HG02571 (cell line): ENCODE measurements at regions not wholly inside any gene's neighbourhood (a gene's known extent, or its start where the extent isn't known, plus 50 kb on each side); places are given as distances from the start of the nearest gene placed in this dataset.

ENCODE experiments used
- ATAC-seq: cut with Tn5 transposase; IDR thresholded peaks from one replicate; pipeline ENCODE4 v1.9.1; 2021; ENCODE audit warnings: mild to moderate bottlenecking, moderate library complexity; ENCODE audit not compliant: unreplicated experiment

DNA sequence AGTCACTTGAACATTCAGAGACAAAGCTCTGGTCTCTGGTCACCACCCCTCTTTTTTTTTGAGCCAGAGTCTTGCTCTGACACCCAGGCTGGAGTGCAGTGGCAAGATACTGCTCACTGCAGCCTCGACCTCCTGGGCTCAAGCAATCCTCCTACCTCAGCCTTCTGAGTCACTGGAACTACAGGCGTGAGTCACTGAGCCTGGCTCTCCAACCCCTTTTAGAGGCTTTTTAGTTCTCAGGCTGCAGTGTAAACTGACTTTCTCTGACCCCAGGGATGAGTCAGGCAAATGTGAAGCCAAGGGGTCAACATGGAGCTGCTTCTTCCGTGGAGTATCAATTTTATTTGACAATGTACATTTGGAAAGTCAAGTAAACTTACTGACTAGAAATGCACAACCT is 229.2 kb downstream of the PTTG2 start:
- no peak for ATAC-seq

DNA sequence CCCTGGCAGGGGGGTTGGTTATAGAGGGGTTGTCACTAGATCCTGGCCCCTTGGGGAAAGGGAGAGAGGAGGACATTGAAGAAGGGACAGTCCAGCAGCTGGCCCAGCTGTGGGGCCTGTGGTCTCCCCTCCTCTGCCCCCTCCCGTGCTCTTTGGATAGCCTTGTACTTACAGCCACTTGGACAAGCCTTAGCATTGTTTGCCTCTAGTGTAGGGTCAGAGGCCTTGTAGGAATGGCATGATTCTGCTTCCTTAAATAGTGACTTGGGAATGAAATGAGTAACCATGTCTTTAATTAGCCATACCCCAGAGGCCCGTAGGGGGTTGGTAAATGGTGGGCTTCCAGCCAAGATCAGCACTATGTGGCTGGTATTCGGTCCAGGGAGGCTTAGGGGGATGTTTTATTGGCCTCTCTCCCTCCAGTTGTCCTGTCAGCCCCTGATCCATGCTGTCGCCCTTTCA is 230.6 kb downstream of the PTTG2 start:
- no peak for ATAC-seq

DNA sequence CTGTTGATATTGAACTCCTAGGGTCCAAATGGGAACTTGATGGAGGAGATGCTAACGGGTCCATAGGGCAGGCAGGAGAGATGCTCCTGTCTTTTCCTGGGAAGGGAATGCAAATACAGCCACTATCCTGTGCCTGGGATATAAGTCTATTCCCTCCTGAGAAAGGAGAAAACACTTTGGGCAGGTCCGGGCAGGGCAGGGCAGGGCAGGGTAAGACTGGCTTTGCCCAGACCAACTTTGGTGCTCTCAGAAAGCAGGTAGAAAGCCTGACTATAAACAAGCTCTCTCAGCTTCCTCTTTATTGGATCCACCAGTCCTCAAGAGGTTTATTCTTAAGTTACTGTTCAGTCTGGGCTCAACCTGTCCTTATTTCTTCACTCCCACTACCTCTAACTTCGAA is 232.3 kb downstream of the PTTG2 start:
- ATAC-seq: no peak

DNA sequence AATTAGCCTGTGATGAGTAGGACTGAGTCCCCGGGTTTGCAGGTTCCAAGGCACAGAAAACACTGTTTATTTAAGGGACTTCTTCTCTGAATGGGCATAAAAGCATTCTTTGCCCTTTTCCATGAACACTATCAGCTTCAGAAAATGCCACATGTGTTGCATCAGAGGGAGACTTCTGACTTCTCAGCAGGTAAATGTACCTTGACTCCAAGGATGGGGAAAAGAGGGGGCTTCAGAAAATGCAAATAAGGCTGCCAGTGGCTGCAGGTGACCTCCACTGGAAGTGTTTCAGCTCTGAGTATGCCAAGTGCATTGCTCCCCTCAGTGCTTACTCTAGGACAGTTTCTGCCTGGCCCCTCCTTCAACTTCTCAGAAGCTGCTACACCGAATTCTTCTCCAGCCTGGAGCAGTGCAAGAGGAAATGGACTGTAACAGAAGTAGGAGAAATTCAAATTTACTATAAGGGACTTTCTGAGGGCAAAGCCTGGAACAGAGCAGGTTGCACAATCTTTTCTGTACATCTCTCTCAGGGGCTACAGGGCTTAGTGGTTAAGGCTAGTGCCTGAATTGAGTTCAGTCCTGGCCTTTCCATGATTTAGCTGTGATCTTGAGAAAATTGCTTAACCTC is 233.2 kb downstream of the PTTG2 start:
- ATAC-seq: no peak

DNA sequence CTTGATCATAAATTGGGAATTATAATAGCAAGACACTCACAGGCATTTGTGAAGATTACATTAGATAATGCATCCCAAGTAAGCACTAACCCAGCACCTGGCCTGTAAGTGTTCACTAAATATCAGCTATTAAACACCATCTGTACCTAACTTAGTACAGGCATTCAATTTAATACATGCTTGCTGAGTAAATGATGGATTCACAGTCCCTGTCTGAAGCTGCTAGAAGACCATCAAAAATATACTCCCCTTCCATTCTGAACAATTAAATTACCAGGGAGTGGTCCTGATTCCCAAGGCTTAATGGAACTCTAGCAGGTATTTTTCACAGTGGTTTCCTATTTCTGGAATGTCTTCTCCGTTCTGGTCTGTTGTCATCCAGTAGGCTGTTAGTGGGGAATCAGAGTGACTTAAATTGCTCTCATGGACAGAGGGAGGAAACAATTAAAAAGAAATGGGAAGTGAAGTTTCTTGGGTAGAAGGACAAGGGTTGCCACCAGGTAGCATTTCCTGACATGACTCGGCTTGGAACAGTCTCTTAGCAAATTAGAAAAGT is 233.9 kb downstream of the PTTG2 start:
- no peak for ATAC-seq

DNA sequence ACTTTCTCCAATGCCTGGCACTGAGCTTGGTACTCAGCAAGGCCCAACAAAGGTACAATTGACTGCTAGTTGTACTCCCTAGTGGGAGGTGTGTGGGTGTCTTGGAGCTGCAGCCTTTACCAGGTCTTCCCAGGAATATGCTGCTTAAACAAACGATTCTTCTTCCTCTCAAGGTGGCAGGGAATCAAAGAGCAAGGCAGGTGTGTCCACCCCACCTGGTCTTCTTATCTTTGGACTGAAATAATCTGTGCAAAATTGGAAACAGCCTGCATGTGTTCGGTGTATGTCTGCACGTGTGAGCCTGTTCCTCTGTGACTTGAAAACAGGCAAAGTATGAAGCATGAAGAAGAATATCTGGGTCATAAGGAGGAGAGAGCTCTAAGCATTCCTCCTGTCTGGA is 235.3 kb downstream of the PTTG2 start:
- ATAC-seq: no peak

DNA sequence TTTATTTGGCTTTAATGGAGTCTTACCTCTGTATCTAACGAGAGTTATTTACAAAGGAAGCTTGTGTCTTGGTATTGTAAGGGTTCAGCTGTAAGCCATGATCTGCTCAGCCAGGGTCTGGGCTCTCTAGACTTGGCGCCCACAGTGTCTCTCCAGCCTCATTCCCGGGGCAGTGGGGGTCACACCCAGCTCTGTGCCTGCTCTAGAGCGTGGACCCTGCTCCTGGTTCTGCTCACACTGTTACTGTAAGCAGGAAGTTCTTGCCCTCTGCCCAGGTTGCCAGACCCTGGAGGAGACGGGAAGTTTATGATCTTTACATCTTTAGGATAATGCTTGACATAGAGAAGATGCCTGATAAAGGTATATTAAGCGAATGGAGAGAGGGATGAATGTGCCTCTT is 235.7 kb downstream of the PTTG2 start:
- no peak for ATAC-seq

DNA sequence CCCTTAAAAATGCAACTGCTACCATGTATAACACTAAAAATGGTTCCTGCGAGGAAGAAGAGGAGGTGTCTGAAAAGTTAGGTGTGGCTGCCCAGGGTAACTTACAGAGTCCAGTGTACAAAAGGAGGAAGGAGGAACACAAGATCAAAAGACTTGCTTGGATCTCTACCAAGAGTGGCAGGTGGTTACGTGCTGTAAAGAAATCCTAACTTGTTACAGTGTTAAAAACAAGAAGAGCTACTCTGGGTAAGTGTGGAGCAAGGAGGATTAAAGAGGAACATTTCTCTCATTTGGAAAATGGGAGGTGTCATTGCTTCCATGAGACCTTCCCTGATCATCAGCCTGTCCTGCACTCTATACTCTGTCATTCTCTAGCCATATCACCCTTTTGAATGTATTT is 242.0 kb downstream of the PTTG2 start:
- no peak for ATAC-seq

DNA sequence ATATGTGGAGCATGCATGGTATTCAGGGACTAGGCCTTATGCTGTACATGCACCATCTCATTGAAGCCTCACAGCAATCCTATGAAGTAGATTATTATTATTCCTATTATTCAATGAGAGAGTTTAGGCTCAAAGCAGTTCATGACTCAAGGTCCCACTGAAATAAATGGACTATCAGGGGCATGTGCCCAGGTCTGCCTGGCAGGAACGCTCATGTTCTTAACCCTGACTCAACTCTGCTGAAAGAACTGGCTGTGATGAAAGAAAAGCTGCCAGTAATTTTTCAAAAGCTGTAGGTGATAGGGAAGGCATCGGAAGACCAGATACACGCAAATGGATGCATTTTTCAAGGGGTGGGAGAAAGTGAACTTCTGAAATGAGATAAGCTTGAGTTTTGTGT is 243.4 kb downstream of the PTTG2 start:
- ATAC-seq: no peak

DNA sequence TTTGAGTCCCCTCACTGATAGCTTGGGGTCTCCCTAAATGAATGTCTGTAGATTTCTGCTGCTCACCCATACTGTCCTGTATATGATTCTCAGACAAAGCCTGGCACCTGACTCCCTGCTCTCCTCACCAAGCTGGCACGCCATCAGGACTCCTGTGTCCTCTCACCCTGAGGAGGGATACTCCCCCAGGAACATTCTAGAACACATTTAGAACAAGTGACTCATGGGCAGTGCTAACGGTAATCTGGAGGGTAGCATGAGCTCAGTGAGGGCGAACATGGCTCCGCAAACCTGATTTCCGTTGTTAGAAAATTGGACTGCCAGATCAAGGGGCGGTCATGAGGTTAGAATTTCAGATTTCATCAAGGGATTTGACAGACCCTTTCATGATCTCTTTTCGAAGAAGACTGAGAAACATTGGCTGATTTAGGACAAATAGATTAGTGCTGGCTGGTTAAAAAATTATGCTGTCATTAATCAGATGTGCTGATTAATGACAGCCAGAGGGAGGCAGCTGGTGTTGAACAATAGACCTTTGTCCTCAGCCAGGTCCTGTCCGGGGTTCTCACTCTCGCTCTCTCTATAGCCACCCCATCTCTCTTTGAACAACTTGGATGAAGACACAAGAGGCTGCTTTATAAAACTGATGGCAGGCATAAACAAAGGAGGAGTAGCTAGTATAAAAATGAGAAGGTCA is 244.3 kb downstream of the PTTG2 start:
- no peak for ATAC-seq

DNA sequence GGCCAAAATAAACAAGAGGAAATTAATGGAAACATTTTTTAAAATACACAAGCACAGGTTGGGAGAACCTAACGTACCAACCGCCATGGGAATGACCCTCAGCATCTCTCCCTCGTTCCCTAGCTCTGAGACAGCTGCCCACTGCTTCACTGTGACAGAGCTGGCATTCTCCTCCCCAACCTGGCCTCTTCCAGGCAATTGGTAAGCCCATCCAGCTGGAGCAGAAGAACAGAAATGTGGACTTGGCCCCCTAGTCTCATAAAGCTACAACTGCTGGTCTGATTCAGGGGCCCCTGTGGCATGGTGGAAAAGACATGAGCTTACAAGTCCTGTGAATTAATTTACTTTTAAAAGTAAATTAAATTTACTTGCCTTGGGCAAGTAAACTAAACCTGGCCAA is 245.1 kb downstream of the PTTG2 start:
- ATAC-seq: no peak

DNA sequence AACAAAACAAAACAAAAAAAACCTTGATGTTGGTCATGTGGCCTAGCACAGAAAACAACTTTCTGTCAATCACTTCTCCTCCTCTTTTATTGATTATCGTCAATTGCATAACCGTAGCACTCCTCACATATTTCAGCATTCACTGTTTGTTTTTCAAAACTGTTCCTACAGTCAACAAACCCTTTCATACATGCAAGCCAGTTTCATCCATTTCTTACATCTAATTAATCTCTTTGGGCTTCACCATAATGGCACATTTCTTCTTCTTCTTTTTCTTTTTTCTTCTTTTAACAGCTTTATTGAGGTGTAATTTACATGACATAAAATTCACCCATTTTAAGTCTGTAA is 246.9 kb downstream of the PTTG2 start:
- no peak for ATAC-seq

DNA sequence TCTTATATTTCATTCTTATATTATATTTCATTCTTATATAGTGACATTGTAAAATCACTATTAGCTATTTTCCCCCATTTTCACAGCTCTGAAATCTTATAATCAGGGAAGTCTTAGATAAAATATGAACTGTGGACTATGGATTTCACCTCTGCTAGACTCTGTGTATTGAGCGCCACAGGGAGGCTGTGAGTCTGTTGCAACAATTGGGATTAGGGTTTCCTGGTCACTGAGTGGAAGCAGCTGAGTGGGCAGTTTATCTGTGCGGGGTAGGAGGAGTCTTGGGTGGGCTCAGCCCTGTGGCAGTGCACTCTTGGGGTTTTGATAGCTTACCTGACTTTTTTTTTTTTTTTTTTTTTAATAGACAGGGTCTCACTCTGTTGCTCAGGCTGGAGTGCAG is 249.5 kb downstream of the PTTG2 start:
- no peak for ATAC-seq

DNA sequence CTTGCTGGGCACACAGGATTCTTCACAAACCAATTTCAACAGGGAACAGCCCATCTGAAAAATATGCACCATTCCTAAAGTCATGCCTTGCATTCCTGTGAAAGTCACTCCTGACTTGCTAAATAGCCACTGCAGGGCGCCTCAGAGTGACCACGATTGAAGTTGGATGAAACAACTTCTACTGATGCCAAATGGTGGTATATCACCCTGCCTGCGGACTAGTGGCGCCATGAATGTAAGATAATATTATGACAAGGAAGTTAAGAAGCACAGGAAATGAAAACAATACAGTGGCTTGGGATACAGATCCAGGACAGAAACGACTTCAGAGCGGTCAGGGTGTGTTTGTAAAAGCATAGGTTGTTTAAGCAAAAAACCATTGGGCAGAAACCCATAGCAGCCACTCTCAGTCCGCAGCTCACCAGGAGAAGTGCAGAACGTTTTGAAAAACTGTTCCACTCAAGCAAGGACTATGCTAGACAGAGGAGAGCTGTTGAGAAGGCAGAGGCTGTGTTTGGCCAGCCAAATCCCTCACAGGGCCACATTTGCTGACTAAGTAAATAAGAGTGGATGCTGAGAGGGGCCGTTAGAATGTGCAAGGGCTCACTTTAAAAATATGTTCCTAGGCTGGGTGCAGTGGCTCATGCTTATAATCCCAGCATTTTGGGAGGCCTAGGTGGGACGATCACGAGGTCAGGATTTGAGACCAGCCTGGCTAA is 250.4 kb downstream of the PTTG2 start:
- ATAC-seq: no peak

DNA sequence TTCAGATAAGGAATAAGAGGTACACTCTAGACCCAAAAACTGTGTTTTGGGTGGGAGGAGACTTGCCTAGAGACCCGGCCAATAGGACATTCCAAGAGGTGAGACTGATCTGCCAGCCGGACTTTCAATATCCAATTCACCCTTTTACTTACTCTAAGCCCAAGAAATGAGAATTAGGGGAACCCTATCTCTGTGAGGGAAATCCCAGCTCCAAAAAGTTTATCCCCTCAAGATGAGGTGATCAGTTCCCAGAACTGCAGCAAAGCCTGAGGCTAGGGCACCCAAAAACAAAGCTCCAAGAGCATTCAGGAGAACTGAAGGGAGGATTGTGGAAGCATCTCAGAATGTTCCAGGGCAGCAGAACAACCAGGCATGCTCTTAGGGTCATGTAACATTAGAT is 251.7 kb downstream of the PTTG2 start:
- ATAC-seq: no peak

DNA sequence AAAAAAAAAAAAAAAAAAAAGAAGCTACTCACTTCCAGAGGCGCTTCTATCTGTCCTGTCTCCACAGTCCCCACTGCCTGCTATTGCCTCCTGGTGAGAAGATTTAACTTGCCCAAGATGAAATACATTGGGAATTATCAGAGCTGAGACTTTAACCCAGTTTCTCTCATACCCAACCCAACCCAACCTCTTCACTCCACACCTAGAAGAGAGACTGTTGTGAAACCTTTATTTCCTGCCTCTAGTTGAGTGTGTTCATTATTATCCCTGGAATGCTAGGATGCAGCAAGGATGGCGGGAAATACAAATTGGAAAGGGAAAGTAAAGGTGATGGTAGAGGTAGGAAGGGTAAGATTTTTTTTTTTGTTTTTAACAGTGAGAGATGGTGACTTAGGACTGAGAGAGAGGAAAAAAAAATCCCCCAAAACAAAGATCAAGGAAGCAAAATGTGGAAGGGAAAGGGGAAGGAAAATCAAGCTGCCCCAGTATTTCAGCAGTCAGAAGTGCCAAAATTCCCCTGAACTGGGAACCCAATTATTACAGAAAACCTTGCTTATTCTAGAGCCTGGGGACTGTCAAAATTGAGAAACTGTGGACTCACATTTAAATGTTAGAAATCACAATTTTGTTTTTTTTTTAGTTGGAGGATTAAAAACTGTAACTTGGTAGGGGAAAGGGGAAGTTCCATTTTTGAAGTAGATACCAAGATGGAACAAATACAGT is 253.0 kb downstream of the PTTG2 start:
- no peak for ATAC-seq

DNA sequence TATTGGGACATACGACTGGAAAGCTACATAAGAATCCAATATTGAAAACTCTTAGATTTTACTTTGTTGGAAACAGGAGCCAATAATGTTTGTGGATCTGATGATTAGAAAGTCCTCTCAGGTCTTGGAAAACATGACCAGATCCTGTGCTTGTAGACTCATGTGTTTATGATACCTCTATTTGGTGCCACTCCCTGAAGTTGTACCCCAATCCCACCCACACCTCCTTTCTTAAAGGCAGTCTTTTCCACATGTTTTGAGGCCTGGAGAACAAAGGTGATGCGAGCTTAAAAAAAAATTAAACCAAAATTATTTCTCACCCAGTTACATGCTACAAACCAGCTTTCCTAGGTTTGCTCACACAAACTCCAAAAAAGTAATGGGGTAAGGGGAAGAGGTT is 262.7 kb downstream of the PTTG2 start:
- no peak for ATAC-seq

DNA sequence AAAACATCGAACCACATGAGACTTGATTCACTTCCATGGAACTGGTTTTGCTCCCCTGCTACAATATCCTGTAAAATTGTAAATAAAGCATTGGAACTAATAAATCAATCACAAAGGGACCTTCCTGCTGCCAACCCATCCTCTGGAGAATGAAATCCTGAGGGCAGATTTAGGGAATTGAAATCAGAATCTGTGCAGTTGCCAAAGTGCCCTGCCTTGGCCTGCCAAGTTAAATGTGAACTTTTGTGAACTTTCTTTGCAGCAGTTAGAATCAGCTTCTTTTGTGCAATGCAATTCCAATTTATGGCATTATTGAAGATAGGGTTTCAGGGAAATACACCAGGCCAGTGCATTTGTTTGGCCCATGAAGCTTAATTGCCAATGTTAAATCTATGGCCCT is 263.1 kb downstream of the PTTG2 start:
- ATAC-seq: no peak

DNA sequence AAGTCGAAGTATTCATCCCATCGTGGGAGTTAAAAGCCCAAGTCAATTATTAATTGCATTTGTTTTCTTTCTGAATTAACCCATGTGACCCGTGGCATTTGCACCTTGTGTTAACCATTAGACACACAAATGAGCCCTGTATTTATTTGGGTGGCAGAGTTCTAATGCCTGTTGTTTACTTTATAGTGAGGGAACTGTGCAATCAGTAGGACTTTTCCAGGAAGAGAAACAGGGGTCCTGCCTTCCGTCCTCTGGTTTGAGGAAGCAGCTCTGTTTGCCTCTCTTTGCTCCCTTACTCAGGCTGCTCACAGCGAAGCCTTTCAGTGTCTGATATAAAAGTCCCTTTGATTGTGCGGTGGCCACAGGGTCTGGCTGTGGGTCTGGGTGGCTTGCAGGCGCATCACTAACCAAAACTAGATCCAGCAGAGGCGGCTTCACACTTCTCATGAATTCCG is 263.6 kb downstream of the PTTG2 start:
- ATAC-seq: no peak

DNA sequence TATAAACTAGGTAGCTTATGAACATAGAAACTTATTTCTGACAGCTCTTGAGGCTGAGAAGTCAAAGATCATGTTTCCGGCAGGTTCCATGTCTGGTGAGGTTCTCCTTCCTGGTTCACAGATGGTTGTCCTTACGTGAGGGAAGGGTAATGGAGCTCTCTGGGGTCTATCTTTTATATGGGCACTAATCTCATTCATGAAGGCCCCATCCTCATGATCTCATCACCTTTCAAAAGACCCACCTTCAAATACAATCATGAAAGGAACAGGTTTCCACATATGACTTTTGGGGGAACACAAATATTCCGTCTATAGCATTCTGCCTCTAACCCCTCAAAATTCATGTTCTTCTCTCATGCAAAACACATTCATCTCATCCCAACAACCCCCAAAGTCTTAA is 264.7 kb downstream of the PTTG2 start:
- no peak for ATAC-seq

DNA sequence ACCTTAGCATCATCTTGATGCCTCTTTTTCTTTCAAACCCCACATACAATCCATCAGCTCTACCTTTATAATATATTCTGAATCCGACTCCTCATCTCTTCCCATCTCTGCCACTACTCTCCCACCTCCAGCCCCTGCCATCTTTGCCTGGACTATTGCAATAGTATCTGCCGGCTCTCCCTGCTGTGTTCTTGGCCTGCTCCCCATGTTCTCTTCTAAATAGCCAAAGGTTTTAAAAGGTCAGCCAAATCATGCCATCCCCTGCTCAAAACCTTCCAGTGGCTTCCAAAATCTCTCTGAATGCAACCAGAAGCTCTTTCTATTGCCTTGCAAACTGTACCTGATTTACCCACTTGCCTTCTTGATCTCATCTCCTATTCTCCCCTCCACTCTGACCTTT is 266.0 kb downstream of the PTTG2 start:
- ATAC-seq: no peak
